Body of pancreas (tissue), 4 donors: ENCODE measurements at regions not wholly inside any gene's neighbourhood (a gene's known extent, or its start where the extent isn't known, plus 50 kb on each side); places are given as distances from the start of the nearest gene placed in this dataset.

ENCODE experiments used
- POLR2A ChIP-seq, 3 donors: fragments of 450-650 bp; IDR thresholded peaks; one replicate each; pipeline ENCODE4 v1.6.1; 2016; ENCODE audit warnings: antibody characterized with exemption in 3 of 3, mild to moderate bottlenecking in 2 of 3
- TF ChIP-seq, protein P1 (sequence below), 7 experiments: fragments of 450-650 bp in 4 of 7; fragments of 200-600 bp in 3 of 7; sonication (generic) in 3 of 7; IDR thresholded peaks; one replicate each; pipeline ENCODE4 v1.5.1; 2016 to 2019; ENCODE audit warnings: antibody characterized with exemption in 7 of 7

DNA sequence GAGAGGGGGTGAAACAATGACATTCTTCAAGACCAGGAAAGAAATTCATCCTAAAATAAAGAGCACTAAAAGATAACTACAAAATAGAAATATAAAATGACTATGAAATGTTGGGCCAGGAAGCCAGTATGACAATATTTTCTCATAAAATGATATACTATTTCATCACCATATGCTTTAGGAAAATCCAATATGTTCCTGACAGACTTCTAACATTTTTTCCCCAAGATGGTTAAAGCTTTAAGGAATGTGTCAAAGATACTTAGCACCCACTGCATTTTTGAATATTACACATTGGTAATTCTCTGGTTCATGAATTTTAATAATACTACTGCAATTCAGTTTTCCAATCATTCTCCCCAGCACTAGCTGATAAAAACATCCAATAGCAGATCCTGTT is 87.7 kb upstream of the PLEKHG7 start:
- TF ChIP-seq, protein P1, sequence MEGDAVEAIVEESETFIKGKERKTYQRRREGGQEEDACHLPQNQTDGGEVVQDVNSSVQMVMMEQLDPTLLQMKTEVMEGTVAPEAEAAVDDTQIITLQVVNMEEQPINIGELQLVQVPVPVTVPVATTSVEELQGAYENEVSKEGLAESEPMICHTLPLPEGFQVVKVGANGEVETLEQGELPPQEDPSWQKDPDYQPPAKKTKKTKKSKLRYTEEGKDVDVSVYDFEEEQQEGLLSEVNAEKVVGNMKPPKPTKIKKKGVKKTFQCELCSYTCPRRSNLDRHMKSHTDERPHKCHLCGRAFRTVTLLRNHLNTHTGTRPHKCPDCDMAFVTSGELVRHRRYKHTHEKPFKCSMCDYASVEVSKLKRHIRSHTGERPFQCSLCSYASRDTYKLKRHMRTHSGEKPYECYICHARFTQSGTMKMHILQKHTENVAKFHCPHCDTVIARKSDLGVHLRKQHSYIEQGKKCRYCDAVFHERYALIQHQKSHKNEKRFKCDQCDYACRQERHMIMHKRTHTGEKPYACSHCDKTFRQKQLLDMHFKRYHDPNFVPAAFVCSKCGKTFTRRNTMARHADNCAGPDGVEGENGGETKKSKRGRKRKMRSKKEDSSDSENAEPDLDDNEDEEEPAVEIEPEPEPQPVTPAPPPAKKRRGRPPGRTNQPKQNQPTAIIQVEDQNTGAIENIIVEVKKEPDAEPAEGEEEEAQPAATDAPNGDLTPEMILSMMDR (IDR thresholded peaks at IDR 0.05): no peak
- TF ChIP-seq POLR2A (IDR thresholded peaks at IDR 0.05): no peak
